Natural killer cell (primary cell): ENCODE measurements at regions not wholly inside any gene's neighbourhood (a gene's known extent, or its start where the extent isn't known, plus 50 kb on each side); places are given as distances from the start of the nearest gene placed in this dataset.

ENCODE experiments used
- ATAC-seq, 3 donors: fragments of 150-1000 bp in 2 of 3; fragments of 200-7000 bp in 1 of 3; cut with Tn5 transposase; 1 replicate in 1 of 3; 2 replicates in 2 of 3; pipeline ENCODE4 v1.10.0; 2021; ENCODE audit warnings: mild to moderate bottlenecking in 2 of 3, moderate library complexity in 2 of 3
- DNase-seq, 2 donors: peaks; one replicate each; pipeline versions ENCODE4 v3.0.0 to v3.0.0-alpha.2; 2013 to 2021; ENCODE audit warnings: mixed read lengths in 1 of 2
- H3K27ac ChIP-seq: one replicate; pipeline ENCODE4 v1.5.1; 2013; ENCODE audit warnings: mild to moderate bottlenecking, low read length
- H3K27me3 ChIP-seq: one replicate; pipeline ENCODE4 v1.6.1; 2013; ENCODE audit warnings: low read length; ENCODE audit not compliant: control insufficient read depth, insufficient read depth
- H3K36me3 ChIP-seq: one replicate; pipeline ENCODE4 v1.6.1; 2013; ENCODE audit warnings: low read length; ENCODE audit not compliant: control insufficient read depth, insufficient read depth
- H3K4me1 ChIP-seq: one replicate; pipeline ENCODE4 v1.6.1; 2013; ENCODE audit warnings: low read length; ENCODE audit not compliant: control insufficient read depth, insufficient read depth
- H3K4me3 ChIP-seq: one replicate; pipeline ENCODE4 v1.5.1; 2013; ENCODE audit warnings: low read length
- H3K9me3 ChIP-seq: one replicate; pipeline ENCODE4 v1.6.1; 2013; ENCODE audit warnings: low read length; ENCODE audit not compliant: control insufficient read depth, insufficient read depth
- H3K27ac Mint-ChIP-seq, 2 donors: one replicate each; pipeline ENCODE4 v1.8.0; 2022; ENCODE audit warnings: mild to moderate bottlenecking in 2 of 2, mixed read lengths in 2 of 2, moderate library complexity in 1 of 2
- H3K27me3 Mint-ChIP-seq, 2 donors: one replicate each; pipeline ENCODE4 v1.8.0; 2022; ENCODE audit warnings: low read depth in 2 of 2, mixed read lengths in 2 of 2
- H3K36me3 Mint-ChIP-seq: one replicate; pipeline ENCODE4 v1.8.0; 2022; ENCODE audit warnings: mixed read lengths
- H3K4me1 Mint-ChIP-seq, 2 donors: one replicate each; pipeline ENCODE4 v1.8.0; 2022; ENCODE audit warnings: mixed read lengths in 2 of 2
- H3K4me3 Mint-ChIP-seq: one replicate; pipeline ENCODE4 v1.8.0; 2022; ENCODE audit warnings: mild to moderate bottlenecking, moderate library complexity, mixed read lengths
- H3K9me3 Mint-ChIP-seq, 2 donors: one replicate each; pipeline ENCODE4 v1.8.0; 2022; ENCODE audit warnings: mixed read lengths in 2 of 2
- CTCF ChIP-seq: fragments of 200-600 bp; IDR thresholded peaks from one replicate; pipeline ENCODE4 v1.8.0; 2022; ENCODE audit warnings: antibody characterized with exemption
- WGBS: methylation state at CpG from one replicate; pipeline ENCODE4 v1.1.7; 2013; ENCODE audit warnings: missing lambda C conversion rate; ENCODE audit not compliant: insufficient coverage; 5-methylcytosine and 5-hydroxymethylcytosine counted together
- intact Hi-C: fragments of 100-400 bp; cut with micrococcal nuclease; formaldehyde crosslinking; loops from one replicate; pipeline ENCODE4 v1.14.2; 2022

- DNase-seq (no peak), ATAC-seq (no peak)
- Histone ChIP-seq H3K4me3 (no peak overlapping the region), H3K27ac (no peak overlapping the region), H3K4me1 (no peaks in the 10 kb centered on the region), H3K36me3 (no peaks in the 10 kb centered on the region), H3K9me3 (no peaks in the 10 kb centered on the region), H3K27me3 (peaks cover 6% of the 10 kb centered on the region)
- H3K4me3 Mint-ChIP-seq, result no peak overlapping the region
- no peaks in the 10 kb centered on the region for H3K4me1 Mint-ChIP-seq
- H3K27me3 Mint-ChIP-seq, result peaks cover 39 to 63% of the 10 kb centered on the region in 2 donors
- H3K36me3 Mint-ChIP-seq, result no peaks in the 10 kb centered on the region
- no peaks in the 10 kb centered on the region for H3K9me3 Mint-ChIP-seq
- TF ChIP-seq CTCF, result no peak
- intact Hi-C loops, result no loop called here
- no peak overlapping the region for H3K27ac Mint-ChIP-seq
- 80% methylated on average over 7 of the region's 7 CpGs for whole genome bisulfite sequencing
Observed at GRCh38 chr2:41847744-41848441, 199.9 kb upstream of the PKDCC start.

DNA sequence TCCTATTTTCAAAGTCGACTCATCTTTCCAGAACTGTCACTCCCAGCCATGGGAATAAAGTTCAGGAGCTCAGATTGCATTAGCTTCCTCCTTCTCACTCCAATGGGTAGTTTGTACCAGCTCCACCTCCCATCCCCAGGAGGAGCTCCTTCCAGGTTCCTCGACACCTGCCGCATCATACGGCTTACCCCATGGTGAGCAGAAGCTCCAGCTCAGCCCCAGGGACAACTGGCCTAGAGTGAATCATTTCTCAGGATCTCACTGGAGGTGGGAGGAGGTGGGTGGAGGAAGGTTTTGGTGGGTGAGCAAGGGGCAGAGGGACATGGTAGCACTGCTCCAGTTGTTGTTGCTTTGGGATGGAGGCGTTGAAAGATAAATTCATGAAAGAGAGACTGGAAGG, 196.3 kb upstream of the PKDCC start:
- Mint-ChIP-seq H3K27ac (no peak overlapping the region), H3K36me3 (no peaks in the 10 kb centered on the region), H3K4me1 (no peaks in the 10 kb centered on the region), H3K27me3 (peaks cover 22 to 44% of the 10 kb centered on the region in 2 donors), H3K9me3 (no peaks in the 10 kb centered on the region), H3K4me3 (no peak overlapping the region)
- H3K36me3 ChIP-seq, result no peaks in the 10 kb centered on the region
- TF ChIP-seq CTCF, result no peak
- WGBS, result 78% methylated on average over 5 of the region's 5 CpGs
- intact Hi-C loops, result no loop called here
- ATAC-seq (no peak), DNase-seq (no peak)
- H3K27me3 ChIP-seq, result peaks cover 10% of the 10 kb centered on the region
- no peaks in the 10 kb centered on the region for H3K4me1 ChIP-seq
- H3K9me3 ChIP-seq, result no peaks in the 10 kb centered on the region
- no peak overlapping the region for H3K27ac ChIP-seq
- H3K4me3 ChIP-seq, result no peak overlapping the region

- Mint-ChIP-seq H3K4me1 (no peaks in the 10 kb centered on the region), H3K27me3 (peaks cover 20 to 31% of the 10 kb centered on the region in 2 donors), H3K9me3 (no peaks in the 10 kb centered on the region), H3K4me3 (no peak overlapping the region), H3K27ac (no peak overlapping the region), H3K36me3 (no peaks in the 10 kb centered on the region)
- Histone ChIP-seq H3K27ac (no peak overlapping the region), H3K4me1 (no peaks in the 10 kb centered on the region), H3K9me3 (no peaks in the 10 kb centered on the region), H3K4me3 (no peak overlapping the region), H3K36me3 (no peaks in the 10 kb centered on the region), H3K27me3 (peaks cover 7% of the 10 kb centered on the region)
- intact Hi-C loops, result no loop called here
- peak in 1 of 2 donors; percentile 48 for DNase-seq
- 22% methylated on average over 7 of the region's 8 CpGs for WGBS
- no peak for ATAC-seq
- TF ChIP-seq CTCF, result peak; percentile 50
Observed at GRCh38 chr2:41853427-41854191, 194.2 kb upstream of the PKDCC start.
